ENCODE measurements at regions not wholly inside any gene's neighbourhood (a gene's known extent, or its start where the extent isn't known, plus 50 kb on each side); places are given as distances from the start of the nearest gene placed in this dataset.

GRCh38 chr2:185179743-185180142 lies 558.9 kb upstream of the FSIP2 start:
- DNase-seq (ENCODE audit: low read depth), result no peak
- no peak overlapping the region for H3K4me3 ChIP-seq (ENCODE audit: control insufficient read depth, low read depth, low read length)
- no peak for TF ChIP-seq CTCF (IDR thresholded peaks at IDR 0.05; ENCODE audit: control insufficient read depth, insufficient read depth, low read depth, low read length, missing control alignments)

- no peak overlapping the region for H3K4me3 ChIP-seq (ENCODE audit: control insufficient read depth, low read depth, low read length)
- DNase-seq (ENCODE audit: low read depth), result no peak
- TF ChIP-seq CTCF (IDR thresholded peaks at IDR 0.05; ENCODE audit: control insufficient read depth, insufficient read depth, low read depth, low read length, missing control alignments), result no peak
Observed at GRCh38 chr2:185181901-185182300, 556.7 kb upstream of the FSIP2 start.

- no peak overlapping the region for H3K4me3 ChIP-seq (ENCODE audit: control insufficient read depth, low read depth, low read length)
- no peak for TF ChIP-seq CTCF (IDR thresholded peaks at IDR 0.05; ENCODE audit: control insufficient read depth, insufficient read depth, low read depth, low read length, missing control alignments)
- no peak for DNase-seq (ENCODE audit: low read depth)
Observed at GRCh38 chr2:185185044-185185443, 553.6 kb upstream of the FSIP2 start.

- no peak for TF ChIP-seq CTCF (IDR thresholded peaks at IDR 0.05; ENCODE audit: control insufficient read depth, insufficient read depth, low read depth, low read length, missing control alignments)
Observed at GRCh38 chr2:185187421-185187820, 551.2 kb upstream of the FSIP2 start.

GRCh38 chr2:185188656-185189055 lies 549.9 kb upstream of the FSIP2 start:
- H3K4me3 ChIP-seq (ENCODE audit: control insufficient read depth, low read depth, low read length), result no peak overlapping the region
- TF ChIP-seq CTCF (IDR thresholded peaks at IDR 0.05; ENCODE audit: control insufficient read depth, insufficient read depth, low read depth, low read length, missing control alignments), result no peak
- DNase-seq (ENCODE audit: low read depth), result no peak

More at GRCh38 chr2:185187421-185187820, 551.2 kb upstream of the FSIP2 start:
- no peak for DNase-seq (ENCODE audit: low read depth)
- H3K4me3 ChIP-seq (ENCODE audit: control insufficient read depth, low read depth, low read length), result no peak overlapping the region

- no peak for DNase-seq (ENCODE audit: low read depth)
Observed at GRCh38 chr2:185201063-185201462, 537.5 kb upstream of the FSIP2 start.

More at GRCh38 chr2:185201063-185201462, 537.5 kb upstream of the FSIP2 start:
- no peak for TF ChIP-seq CTCF (IDR thresholded peaks at IDR 0.05; ENCODE audit: control insufficient read depth, insufficient read depth, low read depth, low read length, missing control alignments)
- H3K4me3 ChIP-seq (ENCODE audit: control insufficient read depth, low read depth, low read length), result no peak overlapping the region

All from AG09309 (cell line).